HG03108 (cell line): ENCODE measurements at regions not wholly inside any gene's neighbourhood (a gene's known extent, or its start where the extent isn't known, plus 50 kb on each side); places are given as distances from the start of the nearest gene placed in this dataset.
"Not testable (repeated sequence)": the region's sequence is repeated elsewhere in the genome, so short reads cannot be mapped to it uniquely, and the experiment has no call there.

Experiments used
- ATAC-seq: cut with Tn5 transposase; IDR thresholded peaks from one replicate; pipeline ENCODE4 v1.9.1; 2021; ENCODE audit warnings: moderate library complexity; ENCODE audit not compliant: unreplicated experiment

DNA sequence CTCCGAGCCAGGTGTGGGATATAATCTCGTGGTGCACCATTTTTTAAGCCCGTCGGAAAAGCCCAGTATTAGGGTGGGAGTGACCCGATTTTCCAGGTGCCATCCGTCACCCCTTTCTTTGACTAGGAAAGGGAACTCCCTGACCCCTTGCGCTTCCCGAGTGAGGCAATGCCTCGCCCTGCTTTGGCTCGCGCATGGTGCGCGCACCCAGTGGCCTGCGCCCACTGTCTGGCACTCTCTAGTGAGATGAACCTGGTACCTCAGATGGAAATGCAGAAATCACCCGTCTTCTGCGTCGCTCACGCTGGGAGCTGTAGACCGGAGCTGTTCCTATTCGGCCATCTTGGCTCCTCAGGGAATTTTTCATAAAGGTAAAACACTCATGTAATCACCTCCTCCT is 63.9 kb downstream of the RWDD3 start:
- not testable (repeated sequence) for ATAC-seq

DNA sequence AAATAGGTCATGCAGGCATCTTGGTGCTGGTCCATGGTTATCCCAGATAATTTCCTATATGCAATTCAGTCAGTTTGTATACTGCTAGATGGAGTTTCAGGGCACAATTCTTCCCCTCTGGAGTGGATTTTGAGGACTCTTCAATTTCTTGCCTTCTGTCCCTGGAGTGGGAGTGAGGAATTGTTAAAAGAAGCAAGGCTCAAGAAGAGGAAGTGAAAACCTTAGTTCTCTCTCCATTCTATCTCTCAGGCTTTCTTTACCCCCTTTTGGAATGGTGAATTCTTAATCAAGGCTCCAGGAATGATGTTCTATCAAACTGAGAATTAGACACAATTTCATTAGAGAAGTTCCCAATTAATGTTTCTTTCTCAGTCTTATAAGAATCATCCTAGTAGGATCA is 67.1 kb downstream of the RWDD3 start:
- ATAC-seq = no peak

DNA sequence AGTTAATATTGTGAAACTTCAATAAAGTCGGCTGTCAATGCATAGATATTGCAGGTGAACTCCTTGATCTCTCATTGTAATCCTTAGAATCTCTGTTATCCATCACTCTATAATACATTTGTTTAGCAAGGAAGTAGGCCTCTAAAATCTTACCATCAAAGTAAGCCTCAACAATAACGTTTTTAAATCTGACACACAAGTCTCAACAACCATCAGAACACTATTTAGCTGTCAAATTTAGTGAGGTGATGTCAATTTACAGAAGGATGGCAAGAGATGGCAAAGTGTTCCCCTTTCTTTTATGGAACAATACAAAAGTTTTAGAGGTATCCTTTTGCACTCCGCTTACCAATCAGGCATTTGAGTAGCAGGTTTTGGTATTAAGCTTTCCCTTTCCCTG is 67.6 kb downstream of the RWDD3 start:
- no peak for ATAC-seq

DNA sequence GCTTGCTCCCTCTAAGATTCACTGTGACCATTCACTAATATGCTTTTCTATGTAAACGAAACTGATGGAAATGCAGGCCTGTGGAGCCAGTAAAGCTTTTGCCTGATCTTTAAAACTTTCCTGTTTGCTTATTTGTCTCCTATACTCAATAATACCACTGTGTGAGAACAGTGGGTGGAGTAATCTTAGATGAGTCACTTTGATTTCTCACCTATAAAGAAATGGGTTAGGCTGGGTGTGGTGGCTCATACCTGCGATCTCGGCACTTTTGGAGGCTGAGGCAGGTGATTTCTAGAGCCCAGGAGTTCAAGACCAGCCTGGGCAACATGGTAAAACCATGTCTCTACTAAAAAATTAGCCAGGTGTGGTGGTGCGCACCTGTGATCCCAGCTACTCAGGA is 70.8 kb downstream of the RWDD3 start:
- no peak for ATAC-seq

DNA sequence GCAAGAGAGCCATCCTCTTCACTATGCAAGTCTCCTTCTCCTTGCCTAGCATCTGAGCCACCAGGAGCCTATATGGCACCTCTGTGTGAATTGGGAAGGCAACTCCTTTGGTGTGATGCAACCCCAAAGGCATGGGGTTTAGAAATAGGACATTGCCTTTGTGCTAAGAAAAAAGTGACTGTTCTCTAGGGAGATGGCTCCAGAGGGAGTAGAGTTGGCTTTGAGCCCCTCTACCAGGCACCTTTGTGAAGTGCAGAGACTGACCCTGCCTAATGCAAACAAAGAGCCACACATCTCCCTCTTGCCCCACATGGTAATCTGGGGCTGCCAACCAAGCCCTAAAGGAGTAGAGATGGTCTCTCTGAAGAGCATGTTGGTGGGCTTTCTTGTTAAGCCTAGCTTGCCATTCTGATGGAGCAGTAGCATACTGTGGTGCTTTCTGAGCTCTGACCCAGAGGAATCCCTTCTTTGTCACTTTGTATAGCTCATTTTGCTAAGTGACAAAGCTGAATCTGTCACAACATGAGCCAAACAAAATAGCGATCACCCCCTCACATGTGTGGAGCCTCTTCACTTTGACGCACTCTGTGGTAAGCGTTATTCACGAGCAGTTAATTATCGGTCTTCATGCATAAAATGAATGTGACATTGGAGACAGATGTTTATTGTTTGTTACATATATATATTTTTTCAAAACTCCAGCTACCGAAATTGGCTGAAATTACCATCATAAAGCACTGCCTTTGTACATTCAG is 74.4 kb downstream of the RWDD3 start:
- no peak for ATAC-seq

DNA sequence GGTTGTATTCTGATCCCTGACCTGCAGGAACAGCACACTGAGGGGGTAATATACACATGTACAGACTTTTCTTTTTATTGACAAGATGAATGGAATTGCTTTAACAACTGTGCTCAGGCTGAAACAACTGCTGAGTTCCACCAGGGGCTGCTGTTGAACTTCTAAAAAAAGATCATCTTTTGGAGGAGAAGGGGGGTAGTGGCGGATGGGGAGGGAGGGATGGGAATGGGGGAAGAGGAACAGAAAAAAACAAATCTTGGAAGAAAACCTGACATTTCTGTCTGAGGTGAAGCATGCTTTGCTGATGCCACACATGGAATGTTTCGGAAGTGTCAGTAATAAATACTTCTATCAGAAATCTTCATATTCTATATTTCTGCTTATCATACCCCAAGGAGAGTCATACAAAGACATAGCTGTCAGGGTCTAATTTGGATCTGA is 75.0 kb downstream of the RWDD3 start:
- ATAC-seq = no peak

DNA sequence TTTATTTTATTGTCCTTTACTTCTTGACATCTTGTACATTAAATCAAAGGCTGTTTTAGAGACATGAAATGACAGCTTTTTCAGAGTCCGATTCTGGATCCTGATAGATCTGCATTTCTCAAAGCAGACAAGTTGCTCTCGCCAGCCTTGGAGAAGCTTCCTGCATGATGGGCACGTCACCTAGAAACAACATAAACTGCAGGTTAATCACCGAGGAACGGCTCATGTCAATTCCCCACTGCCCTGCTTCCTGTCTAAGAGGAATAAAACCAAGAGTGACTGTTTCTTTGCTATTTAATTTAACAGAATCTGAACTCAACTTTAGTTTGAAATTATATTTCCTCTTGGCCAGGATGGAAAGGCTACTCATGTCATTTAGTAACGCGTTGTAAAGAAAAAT is 77.0 kb downstream of the RWDD3 start:
- no peak for ATAC-seq

DNA sequence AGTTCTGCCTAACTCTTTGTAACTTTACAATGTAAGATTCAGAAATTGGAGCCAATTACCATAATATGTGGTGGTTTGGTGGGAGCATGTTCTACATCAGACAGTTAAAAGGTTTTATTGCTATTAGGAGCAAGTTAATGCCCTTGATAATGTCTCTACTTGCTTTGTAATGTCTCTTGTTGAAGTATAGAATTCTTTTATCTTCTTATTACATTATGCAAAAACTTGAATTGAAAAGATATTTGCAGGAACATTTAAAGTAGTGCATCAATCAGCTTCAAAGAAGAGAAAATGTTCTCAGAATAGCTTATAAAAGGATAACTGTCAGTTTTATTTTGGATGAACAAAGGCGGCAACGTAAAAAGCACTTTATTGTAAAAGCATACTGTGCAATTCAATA is 77.8 kb downstream of the RWDD3 start:
- ATAC-seq = no peak

DNA sequence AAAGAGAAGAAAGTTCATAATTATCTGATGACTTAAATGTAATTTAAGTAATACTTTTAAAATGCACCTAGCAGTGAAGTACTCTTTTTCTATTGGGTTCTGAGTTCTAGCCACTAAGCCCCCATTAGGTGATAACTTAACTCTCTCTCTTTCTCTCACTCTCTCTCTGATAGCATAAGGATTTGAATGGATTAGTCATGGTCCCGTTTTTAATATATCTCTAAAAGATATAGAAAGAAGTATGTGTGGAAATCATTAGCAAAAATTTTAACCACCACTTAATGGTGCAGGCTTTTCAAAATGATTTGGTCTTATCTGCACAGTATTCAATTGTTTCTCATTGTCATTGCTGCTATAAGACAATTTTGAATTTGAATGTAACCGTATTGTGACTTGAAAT is 78.2 kb downstream of the RWDD3 start:
- ATAC-seq = no peak

DNA sequence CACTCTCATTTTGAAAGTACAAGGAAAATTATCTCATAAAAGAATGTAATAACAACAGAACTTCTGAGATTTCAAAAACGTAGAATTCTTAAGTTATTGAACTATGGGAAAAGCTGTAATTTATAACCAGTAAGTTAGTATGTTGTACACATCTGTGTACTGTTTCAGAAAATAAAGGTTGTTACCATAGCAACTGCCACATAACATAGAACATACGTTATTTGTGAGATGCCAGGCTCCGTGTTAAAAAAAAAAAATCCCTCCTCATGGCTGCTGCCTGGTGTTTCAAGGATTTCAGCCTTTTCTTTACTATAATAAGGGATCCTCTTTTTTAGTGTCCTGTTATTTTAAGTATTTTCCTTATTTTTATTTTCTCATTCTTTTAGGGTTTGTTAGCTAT is 79.5 kb downstream of the RWDD3 start:
- no peak for ATAC-seq

DNA sequence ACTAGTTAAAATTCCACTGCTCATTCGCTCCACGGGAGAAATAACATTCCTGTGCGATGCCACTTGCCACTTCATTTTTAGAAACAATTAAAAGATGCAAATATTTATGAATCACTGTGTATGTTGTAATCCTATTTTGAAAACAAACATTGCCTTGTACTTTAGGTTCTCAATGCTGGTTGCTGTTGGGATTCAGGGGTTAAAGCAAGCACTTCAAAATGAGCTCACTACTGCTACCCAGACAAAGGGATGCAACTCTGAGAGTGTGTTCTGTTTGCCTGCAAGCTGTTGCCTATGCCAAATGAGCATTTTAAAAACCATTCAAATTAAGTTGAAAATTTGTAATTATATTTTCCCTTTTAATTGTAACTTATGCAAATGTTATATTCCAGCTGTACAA is 87.5 kb downstream of the RWDD3 start:
- ATAC-seq = no peak

DNA sequence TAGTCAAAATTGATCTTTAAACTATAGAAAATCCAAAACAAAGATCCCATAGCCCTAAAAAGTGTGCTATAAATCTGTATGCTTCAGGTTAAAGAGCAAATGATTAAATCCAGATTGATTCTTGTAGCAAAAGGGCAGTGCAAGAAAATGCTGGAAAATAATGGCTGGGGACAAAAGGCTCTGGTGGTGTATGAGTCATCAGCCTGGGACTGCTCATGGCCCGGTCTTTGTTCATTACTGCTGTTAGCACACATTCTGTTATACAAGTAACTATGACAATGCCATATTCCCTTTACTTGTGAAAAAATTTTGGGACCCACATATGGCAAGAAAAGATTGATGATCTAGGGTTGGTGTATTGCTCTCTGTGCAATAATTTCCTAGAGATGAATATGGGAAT is 89.1 kb downstream of the RWDD3 start:
- ATAC-seq = no peak

DNA sequence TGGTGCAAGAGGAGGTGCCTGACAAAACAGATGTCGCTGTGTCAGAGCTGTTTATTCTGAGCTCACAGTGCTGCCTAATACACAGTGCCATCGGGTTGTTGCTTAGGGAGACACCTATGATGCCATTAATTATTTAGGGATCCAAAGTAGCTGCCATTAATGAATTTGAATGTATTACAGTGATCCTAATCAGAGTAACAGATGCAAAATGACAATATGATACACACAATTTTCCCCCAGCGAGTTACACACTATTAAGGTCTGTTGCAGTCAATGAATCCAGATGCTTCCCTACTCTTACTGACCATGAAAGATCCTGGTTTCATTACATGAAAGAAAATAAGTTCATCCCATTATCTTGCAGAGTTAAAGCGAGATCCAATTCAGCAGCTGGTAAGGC is 91.3 kb downstream of the RWDD3 start:
- ATAC-seq = no peak

DNA sequence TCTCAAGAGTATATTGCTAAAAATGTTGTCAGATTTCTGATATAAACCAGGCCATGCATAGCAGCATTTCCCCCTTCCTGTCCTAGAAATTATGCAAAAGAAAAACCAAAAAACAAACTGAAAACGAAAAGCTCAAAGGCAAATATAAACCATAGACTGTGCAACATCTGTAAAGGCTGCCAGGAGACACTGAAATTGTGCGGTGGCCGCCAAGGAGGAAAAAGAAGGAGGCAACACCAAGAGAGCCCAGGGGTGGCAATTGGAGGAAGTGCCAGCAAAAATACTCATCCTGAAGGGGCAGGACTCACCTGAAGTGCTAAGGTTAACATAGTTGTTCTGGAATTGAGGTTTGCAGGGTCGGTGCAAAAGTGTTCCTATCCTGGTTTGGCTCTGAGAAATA is 92.0 kb downstream of the RWDD3 start:
- no peak for ATAC-seq

DNA sequence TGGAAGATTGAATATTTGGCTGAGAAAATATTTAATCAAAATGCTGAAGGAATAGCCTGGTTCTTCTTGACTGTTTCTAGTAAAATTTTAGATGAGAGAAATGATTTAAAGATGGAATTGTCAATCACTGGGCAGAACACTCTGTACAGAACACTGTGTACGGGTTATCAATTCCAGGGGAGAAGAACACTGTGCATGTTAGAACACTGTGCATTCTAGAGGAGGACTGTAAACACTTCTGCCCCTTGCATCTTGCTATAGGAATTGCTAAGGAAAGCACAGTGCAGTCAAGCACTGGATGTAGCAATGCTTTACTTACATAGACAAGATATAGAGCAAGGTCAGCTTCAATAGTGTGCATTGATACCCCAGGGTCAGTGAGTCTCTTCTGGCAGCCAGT is 98.7 kb downstream of the RWDD3 start:
- ATAC-seq = no peak

DNA sequence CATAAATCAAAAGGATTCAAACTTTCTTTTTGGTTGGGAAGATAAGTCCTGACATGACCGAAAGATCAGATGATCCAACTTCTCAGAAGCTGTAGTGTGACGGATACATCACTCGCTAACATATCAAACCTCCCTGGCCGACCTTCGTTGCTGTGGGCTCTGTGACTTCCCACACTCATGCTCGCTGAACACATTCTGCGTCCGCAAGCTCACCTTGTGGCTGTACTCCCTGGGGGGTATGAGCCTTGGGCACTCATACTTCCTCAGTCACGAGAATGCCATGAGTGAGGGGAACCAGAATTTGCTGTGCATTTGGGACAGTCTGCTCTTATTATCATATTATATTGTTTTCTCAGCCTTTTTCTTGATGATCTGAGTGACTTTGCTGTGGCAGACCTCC is 105.4 kb downstream of the RWDD3 start:
- ATAC-seq = no peak

DNA sequence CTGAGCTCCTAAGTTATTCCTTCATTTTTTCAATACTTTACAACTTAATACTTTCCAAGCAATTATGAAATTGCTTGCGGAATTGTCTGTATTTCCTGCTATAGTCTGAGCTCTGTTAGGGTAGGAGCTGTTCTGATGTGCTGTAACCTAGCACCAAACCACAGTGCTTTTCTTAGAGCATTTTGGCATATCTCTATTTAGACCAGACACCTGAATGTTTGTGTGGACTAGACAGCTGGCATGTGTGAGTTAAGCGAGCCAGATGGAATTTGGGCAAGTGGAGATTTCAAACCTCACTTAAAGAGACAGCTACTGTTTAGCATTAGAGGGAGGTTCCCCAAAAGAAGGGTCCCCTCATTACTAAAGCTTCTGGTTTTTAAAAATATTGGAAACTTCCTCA is 106.1 kb downstream of the RWDD3 start:
- no peak for ATAC-seq

DNA sequence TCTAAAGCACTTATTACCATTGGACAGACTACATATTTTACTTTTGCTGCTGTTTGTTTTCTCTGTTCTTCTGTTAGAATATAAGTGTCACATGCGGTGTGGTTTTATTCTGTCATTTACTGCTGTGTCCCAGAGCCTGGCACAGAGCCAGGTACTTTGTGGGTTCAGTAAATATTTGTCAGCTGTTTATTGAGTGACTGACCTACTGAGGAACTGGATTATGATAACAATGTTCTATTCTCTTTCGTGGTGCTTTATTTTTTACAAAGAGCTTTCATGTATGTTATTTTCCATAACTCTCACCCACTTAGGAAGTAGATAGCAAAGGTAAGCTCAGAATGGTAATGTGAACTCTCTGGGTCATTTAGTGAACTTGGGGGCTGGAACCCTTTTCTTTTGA is 118.8 kb downstream of the RWDD3 start:
- ATAC-seq = no peak

DNA sequence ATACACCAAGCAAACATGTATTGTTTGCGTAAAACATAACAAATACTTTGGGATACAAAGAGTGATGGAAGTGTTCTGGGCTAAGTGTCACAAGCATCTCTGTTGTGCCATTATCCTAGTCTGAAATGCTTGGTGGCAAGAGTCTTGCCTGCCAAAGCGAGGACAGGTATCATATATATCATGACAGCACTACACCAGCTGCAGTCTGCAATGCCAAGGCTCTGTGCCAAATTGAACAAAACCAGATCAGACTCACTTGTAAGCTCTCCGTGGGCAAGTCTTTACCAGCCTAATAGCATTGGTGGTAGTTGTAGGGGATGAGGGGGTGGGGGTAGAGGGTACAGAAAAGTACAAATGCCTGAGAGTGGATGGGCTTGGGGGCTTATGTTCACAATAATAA is 119.2 kb downstream of the RWDD3 start:
- no peak for ATAC-seq

DNA sequence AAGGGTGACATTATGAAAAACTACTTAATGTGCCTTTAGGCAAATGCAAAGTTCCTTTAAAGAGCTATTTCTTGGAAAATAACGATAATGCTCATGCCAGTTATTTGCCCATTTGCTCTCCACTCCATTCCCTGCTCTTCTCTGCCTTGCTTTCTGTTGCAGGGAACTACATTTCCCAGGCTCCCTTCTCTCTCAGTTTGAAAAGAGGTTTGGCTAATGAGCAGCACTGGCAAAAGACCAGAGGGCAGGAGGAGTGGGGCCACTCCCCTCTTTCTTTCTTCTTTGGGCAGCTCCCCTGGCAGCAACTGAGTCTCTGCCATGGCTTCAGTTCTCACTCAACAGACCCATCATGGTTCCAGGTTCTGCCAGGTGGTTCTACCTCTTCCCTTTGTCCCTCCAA is 130.5 kb downstream of the RWDD3 start:
- no peak for ATAC-seq

DNA sequence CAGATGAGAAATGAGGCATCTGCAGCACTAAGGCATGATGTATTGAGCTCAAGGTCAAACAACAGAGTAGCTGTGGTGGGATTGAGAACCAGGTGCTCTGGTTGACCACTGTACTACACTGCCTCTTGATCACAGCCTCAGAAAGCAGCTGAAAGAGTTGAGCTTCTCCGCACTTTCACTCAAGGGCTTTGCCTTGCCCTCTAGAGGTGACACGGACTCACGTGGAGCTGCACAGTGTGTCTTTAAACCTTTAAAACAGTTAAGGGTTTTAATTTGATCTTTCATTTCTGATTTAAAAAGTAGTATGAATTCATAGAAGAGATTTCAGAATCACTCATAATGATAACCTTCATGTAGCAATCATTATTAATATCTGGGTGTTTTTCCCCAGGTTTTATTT is 132.5 kb downstream of the RWDD3 start:
- ATAC-seq = no peak

DNA sequence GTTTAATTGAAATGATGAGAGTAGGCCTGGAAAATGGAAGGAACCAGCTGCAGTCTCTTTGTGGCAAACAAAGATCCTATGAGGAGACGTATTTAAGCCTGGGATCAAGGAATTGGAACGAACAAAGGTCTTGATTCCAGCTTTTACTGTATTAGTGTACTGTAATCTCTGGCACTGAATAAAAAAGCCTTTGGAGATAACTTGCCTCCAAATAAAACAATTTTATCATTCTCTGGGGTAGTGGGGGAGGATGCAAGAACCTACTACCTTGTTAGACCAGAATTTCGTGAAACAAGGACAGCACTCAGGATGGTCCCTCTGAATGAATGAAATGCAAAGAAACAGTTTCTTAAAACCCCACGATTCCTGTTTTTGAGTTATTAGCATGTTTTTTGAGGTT is 134.2 kb downstream of the RWDD3 start:
- no peak for ATAC-seq

DNA sequence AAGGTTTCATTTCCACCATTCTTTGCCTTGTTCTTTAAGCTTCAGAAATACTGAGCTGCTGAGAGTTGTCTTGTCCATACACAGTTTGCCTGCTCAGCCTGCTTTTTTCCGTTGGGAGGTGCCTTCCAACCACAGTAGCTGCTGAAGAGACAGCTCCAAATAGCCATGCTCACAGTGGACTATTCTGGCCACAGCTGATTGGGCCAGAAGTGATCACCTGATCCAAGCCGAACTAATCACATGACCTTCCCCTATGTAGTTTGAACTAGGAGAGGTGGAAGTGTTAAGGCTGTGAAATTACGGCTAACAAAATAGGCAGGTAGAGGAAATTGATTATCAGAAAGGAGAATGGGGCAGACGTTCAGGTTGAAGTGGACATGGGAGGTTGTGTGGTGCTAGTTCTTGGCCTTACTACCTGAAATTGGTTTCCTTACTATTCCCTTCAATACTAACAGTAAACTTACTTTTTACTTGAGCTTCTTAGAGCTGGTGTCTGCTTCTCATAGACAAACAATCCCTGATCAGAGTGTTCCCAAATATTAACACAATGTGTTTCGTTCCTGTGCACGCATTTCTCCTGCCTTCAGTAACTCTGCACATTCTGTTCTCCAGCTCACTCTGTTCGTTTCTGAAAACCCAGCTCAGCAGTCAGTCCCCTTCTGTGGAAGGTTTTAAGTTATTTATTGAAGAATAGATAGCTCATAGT is 136.1 kb downstream of the RWDD3 start:
- no peak for ATAC-seq
